OCI-LY3 (cell line): ENCODE measurements at regions not wholly inside any gene's neighbourhood (a gene's known extent, or its start where the extent isn't known, plus 50 kb on each side); places are given as distances from the start of the nearest gene placed in this dataset.

ENCODE experiments used
- EZH2phosphoT487 ChIP-seq: fragments of 200-600 bp; shearing (Covaris generic); IDR thresholded peaks from 2 replicates; pipeline ENCODE4 v1.6.1; 2018; ENCODE audit warnings: antibody characterized with exemption, mixed run types, low read depth
- TF ChIP-seq, protein P1 (sequence below): fragments of 200-600, 300-600 bp; sonication (generic); IDR thresholded peaks from 2 replicates; pipeline ENCODE4 v1.5.1; 2014; ENCODE audit warnings: antibody characterized with exemption, low read length, low read depth

DNA sequence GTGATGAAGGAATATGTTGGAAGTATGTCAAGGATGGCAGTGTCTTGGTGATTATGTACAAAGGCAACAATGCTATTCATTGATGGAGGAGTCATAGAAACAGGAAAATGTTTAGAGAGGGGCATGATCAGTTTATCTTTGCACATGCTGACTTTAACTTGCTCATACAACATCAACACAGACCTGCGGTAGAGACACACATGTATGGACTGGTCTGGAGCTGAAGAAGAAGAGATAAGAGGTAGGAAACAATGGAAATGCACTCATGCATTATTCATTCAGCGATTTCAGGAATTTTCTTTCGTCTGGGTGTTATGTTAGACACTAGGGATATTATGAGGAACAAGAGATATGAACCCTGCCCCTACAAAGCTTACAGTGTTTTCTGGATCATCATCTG is 1252.3 kb upstream of the TENM3 start:
- TF ChIP-seq, protein P1, sequence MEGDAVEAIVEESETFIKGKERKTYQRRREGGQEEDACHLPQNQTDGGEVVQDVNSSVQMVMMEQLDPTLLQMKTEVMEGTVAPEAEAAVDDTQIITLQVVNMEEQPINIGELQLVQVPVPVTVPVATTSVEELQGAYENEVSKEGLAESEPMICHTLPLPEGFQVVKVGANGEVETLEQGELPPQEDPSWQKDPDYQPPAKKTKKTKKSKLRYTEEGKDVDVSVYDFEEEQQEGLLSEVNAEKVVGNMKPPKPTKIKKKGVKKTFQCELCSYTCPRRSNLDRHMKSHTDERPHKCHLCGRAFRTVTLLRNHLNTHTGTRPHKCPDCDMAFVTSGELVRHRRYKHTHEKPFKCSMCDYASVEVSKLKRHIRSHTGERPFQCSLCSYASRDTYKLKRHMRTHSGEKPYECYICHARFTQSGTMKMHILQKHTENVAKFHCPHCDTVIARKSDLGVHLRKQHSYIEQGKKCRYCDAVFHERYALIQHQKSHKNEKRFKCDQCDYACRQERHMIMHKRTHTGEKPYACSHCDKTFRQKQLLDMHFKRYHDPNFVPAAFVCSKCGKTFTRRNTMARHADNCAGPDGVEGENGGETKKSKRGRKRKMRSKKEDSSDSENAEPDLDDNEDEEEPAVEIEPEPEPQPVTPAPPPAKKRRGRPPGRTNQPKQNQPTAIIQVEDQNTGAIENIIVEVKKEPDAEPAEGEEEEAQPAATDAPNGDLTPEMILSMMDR = no peak
- TF ChIP-seq EZH2phosphoT487 = no peak
